A673 (cell line): ENCODE measurements at regions not wholly inside any gene's neighbourhood (a gene's known extent, or its start where the extent isn't known, plus 50 kb on each side); places are given as distances from the start of the nearest gene placed in this dataset.

Experiments
- CTCF ChIP-seq: fragments of 300-800, 200-600 bp; sonication (generic); conservative IDR thresholded peaks from 2 replicates; pipeline ENCODE4 v1.5.1; 2017; ENCODE audit warnings: low read depth, mild to moderate bottlenecking, antibody characterized with exemption, low read length, moderate library complexity, mixed read lengths
- EZH2 ChIP-seq: fragments of 200-600 bp; sonication (generic); IDR thresholded peaks from 2 replicates; pipeline ENCODE4 v1.6.1; 2017; ENCODE audit warnings: borderline replicate concordance, low read depth, mild to moderate bottlenecking, mixed read lengths, antibody characterized with exemption, low read length; ENCODE audit not compliant: poor library complexity, severe bottlenecking

- no peak for TF ChIP-seq CTCF
- no peak for TF ChIP-seq EZH2
Observed at GRCh38 chr1:191174298-191174697, 696.6 kb upstream of the BRINP3 start.
